Ishikawa (cell line): ENCODE measurements at regions not wholly inside any gene's neighbourhood (a gene's known extent, or its start where the extent isn't known, plus 50 kb on each side); places are given as distances from the start of the nearest gene placed in this dataset.

ENCODE experiments used
- EGR1 ChIP-seq: IDR thresholded peaks from 2 replicates; pipeline ENCODE4 v1.6.1; 2012
- EP300 ChIP-seq: IDR thresholded peaks from 2 replicates; pipeline ENCODE4 v1.6.1; 2012; ENCODE audit warnings: borderline replicate concordance
- FOXM1 ChIP-seq: IDR thresholded peaks from 2 replicates; pipeline ENCODE4 v1.6.1; 2012; ENCODE audit warnings: low read depth, borderline replicate concordance
- NFIC ChIP-seq: IDR thresholded peaks from 2 replicates; pipeline ENCODE4 v1.6.1; 2012
- RAD21 ChIP-seq: IDR thresholded peaks from 2 replicates; pipeline ENCODE4 v1.6.1; 2012; ENCODE audit warnings: low read depth
- TAF1 ChIP-seq: IDR thresholded peaks from 2 replicates; pipeline ENCODE4 v1.6.1; 2012; ENCODE audit warnings: low read depth, mild to moderate bottlenecking
- TCF12 ChIP-seq: IDR thresholded peaks from 2 replicates; pipeline ENCODE4 v1.6.1; 2012; ENCODE audit warnings: low read depth
- YY1 ChIP-seq: IDR thresholded peaks from 2 replicates; pipeline ENCODE4 v1.6.1; 2012; ENCODE audit warnings: low read depth
- ZBTB7A ChIP-seq: IDR thresholded peaks from 2 replicates; pipeline ENCODE4 v1.6.1; 2012; ENCODE audit warnings: low read depth
- TF ChIP-seq, protein P1 (sequence below): IDR thresholded peaks from 2 replicates; pipeline ENCODE4 v1.6.1; 2012
- TF ChIP-seq, protein P2 (sequence below): IDR thresholded peaks from 2 replicates; pipeline ENCODE4 v1.6.1; 2012; ENCODE audit warnings: low read depth, mild to moderate bottlenecking

DNA sequence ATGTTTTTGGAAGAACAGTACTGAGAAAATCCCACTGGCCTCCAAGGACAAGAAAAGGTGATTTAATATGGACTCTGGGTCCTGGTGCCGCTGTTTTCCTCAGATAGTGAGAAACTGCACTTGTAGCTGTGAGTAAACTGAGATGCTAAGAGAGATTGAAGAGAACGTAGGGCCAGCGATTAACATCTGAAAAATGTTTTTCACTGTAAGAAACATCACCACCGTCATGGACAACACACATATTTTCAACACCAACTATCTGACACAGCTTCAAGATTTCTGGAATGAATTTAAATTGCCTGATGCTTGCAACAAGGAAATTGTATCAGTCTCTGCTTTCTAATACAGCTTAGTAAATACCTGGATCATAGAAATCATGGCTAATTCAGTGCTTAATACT lies 158.2 kb upstream of the SMIM31 start:
- TF ChIP-seq EGR1 (no peak), ZBTB7A (no peak), EP300 (no peak), YY1 (no peak), FOXM1 (no peak), RAD21 (no peak), TCF12 (no peak), NFIC (no peak), TAF1 (no peak)
- TF ChIP-seq, protein P1, sequence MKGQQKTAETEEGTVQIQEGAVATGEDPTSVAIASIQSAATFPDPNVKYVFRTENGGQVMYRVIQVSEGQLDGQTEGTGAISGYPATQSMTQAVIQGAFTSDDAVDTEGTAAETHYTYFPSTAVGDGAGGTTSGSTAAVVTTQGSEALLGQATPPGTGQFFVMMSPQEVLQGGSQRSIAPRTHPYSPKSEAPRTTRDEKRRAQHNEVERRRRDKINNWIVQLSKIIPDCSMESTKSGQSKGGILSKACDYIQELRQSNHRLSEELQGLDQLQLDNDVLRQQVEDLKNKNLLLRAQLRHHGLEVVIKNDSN = no peak
- TF ChIP-seq, protein P2, sequence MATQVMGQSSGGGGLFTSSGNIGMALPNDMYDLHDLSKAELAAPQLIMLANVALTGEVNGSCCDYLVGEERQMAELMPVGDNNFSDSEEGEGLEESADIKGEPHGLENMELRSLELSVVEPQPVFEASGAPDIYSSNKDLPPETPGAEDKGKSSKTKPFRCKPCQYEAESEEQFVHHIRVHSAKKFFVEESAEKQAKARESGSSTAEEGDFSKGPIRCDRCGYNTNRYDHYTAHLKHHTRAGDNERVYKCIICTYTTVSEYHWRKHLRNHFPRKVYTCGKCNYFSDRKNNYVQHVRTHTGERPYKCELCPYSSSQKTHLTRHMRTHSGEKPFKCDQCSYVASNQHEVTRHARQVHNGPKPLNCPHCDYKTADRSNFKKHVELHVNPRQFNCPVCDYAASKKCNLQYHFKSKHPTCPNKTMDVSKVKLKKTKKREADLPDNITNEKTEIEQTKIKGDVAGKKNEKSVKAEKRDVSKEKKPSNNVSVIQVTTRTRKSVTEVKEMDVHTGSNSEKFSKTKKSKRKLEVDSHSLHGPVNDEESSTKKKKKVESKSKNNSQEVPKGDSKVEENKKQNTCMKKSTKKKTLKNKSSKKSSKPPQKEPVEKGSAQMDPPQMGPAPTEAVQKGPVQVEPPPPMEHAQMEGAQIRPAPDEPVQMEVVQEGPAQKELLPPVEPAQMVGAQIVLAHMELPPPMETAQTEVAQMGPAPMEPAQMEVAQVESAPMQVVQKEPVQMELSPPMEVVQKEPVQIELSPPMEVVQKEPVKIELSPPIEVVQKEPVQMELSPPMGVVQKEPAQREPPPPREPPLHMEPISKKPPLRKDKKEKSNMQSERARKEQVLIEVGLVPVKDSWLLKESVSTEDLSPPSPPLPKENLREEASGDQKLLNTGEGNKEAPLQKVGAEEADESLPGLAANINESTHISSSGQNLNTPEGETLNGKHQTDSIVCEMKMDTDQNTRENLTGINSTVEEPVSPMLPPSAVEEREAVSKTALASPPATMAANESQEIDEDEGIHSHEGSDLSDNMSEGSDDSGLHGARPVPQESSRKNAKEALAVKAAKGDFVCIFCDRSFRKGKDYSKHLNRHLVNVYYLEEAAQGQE = no peak
